ENCODE measurements at regions not wholly inside any gene's neighbourhood (a gene's known extent, or its start where the extent isn't known, plus 50 kb on each side); places are given as distances from the start of the nearest gene placed in this dataset.

- intact Hi-C loops (cut with DNase I): no loop called here
These were observed 605.8 kb upstream of the COX7C start for GRCh38 chr5:86011937-86012336.

DNA sequence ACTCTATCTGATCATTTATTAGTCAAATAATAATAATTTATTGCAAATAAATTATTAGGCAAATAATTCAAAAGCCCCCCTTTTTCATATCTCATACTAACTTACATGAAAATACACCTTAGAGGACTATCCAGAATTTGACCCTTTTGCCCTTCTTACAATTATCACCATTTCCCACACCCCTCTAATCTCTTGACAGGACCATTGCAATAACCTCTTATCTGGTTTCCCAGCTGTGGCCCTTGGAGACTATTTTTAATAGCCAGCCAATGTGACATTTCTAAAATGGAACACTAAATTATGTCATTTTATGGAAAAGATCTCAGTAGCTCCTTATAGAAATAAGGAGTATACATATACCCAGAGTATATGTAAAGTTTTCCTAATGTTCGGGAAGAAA is 588.4 kb upstream of the COX7C start:
- H3K4me3 ChIP-seq: no peak overlapping the region
- TF ChIP-seq, protein P1, sequence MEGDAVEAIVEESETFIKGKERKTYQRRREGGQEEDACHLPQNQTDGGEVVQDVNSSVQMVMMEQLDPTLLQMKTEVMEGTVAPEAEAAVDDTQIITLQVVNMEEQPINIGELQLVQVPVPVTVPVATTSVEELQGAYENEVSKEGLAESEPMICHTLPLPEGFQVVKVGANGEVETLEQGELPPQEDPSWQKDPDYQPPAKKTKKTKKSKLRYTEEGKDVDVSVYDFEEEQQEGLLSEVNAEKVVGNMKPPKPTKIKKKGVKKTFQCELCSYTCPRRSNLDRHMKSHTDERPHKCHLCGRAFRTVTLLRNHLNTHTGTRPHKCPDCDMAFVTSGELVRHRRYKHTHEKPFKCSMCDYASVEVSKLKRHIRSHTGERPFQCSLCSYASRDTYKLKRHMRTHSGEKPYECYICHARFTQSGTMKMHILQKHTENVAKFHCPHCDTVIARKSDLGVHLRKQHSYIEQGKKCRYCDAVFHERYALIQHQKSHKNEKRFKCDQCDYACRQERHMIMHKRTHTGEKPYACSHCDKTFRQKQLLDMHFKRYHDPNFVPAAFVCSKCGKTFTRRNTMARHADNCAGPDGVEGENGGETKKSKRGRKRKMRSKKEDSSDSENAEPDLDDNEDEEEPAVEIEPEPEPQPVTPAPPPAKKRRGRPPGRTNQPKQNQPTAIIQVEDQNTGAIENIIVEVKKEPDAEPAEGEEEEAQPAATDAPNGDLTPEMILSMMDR (IDR thresholded peaks at IDR 0.05): no peak
- no peak for TF ChIP-seq POLR2AphosphoS5 (IDR thresholded peaks at IDR 0.05)
- no peak for TF ChIP-seq EP300 (IDR thresholded peaks at IDR 0.05)
- no peaks in the 10 kb centered on the region for H3K9me3 ChIP-seq
- WGBS, 2 donors: 90 to 93% methylated on average over 1 of the region's 1 CpG
- H3K36me3 ChIP-seq: no peaks in the 10 kb centered on the region
- H3K27me3 ChIP-seq: no peaks in the 10 kb centered on the region
- intact Hi-C loops (cut with DNase I): no loop called here
- H3K27ac ChIP-seq: no peak overlapping the region
- DNase-seq: no peak
- no peaks in the 10 kb centered on the region for H3K4me1 ChIP-seq

More at GRCh38 chr5:86011937-86012336, 605.8 kb upstream of the COX7C start:
- no peak for TF ChIP-seq EP300 (IDR thresholded peaks at IDR 0.05)
- TF ChIP-seq, protein P1 (IDR thresholded peaks at IDR 0.05): no peak
- no peak for TF ChIP-seq POLR2A (IDR thresholded peaks at IDR 0.05)
- no peak for TF ChIP-seq POLR2AphosphoS5 (IDR thresholded peaks at IDR 0.05)
- no peaks in the 10 kb centered on the region for H3K27me3 ChIP-seq
- 94 to 98% methylated on average over 1 of the region's 1 CpG for WGBS, 2 donors
- H3K4me1 ChIP-seq: no peaks in the 10 kb centered on the region
- peaks cover 0 to 3% (median 0%) of the 10 kb centered on the region in 4 donors for H3K9me3 ChIP-seq
- no peak for DNase-seq
- H3K27ac ChIP-seq: no peak overlapping the region
- no peak overlapping the region for H3K4me3 ChIP-seq
- H3K36me3 ChIP-seq: no peaks in the 10 kb centered on the region

DNA sequence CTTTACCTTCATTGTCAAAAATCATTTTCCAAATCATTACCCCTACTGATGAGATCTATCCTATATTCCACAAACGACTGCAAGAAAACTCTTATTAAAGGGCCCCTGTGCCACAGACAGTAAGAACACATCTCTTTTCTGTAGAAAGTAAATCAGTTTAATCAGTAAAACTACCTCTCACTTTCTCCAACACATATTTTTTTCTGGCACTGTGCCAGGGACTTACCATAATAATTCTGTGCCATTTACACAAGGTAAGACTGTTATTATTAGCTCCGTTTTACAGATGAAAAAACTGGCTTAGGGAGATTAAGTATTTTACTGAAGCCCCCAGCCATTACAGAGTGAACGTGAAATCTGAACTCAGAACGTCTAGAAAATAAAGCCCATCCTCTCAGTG is 587.0 kb upstream of the COX7C start:
- DNase-seq: no peak
- WGBS, 2 donors: 58 to 74% methylated on average over 4 of the region's 4 CpGs
- no peak overlapping the region for H3K4me3 ChIP-seq
- H3K27ac ChIP-seq: no peak overlapping the region
- no peaks in the 10 kb centered on the region for H3K36me3 ChIP-seq
- H3K27me3 ChIP-seq: no peaks in the 10 kb centered on the region
- H3K9me3 ChIP-seq: no peaks in the 10 kb centered on the region
- intact Hi-C loops (cut with DNase I): no loop called here
- no peaks in the 10 kb centered on the region for H3K4me1 ChIP-seq
- TF ChIP-seq EP300 (IDR thresholded peaks at IDR 0.05): no peak
- TF ChIP-seq POLR2AphosphoS5 (IDR thresholded peaks at IDR 0.05): no peak

- DNase-seq: no peak
- 46 to 52% methylated on average over 3 of the region's 3 CpGs for WGBS, 2 donors
- Histone ChIP-seq H3K27me3 (no peaks in the 10 kb centered on the region), H3K9me3 (no peaks in the 10 kb centered on the region), H3K4me1 (no peaks in the 10 kb centered on the region), H3K27ac (no peak overlapping the region), H3K36me3 (no peaks in the 10 kb centered on the region), H3K4me3 (no peak overlapping the region)
- TF ChIP-seq POLR2A (IDR thresholded peaks at IDR 0.05): no peak
- TF ChIP-seq EP300 (IDR thresholded peaks at IDR 0.05): no peak
- TF ChIP-seq, protein P1 (IDR thresholded peaks at IDR 0.05): no peak
- TF ChIP-seq POLR2AphosphoS5 (IDR thresholded peaks at IDR 0.05): no peak
- intact Hi-C loops (cut with DNase I): no loop called here
These were observed 579.2 kb upstream of the COX7C start for GRCh38 chr5:86038566-86038965.

GRCh38 chr5:86039351-86039750 is 578.4 kb upstream of the COX7C start:
- no peak overlapping the region for H3K27ac ChIP-seq

More at GRCh38 chr5:86039351-86039750, 578.4 kb upstream of the COX7C start:
- intact Hi-C loops (cut with DNase I): no loop called here
- Histone ChIP-seq H3K27me3 (no peaks in the 10 kb centered on the region), H3K4me3 (no peak overlapping the region), H3K9me3 (no peaks in the 10 kb centered on the region), H3K4me1 (no peaks in the 10 kb centered on the region), H3K36me3 (no peaks in the 10 kb centered on the region)
- WGBS, 2 donors: 84 to 89% methylated on average over 7 of the region's 7 CpGs
- TF ChIP-seq, protein P1 (IDR thresholded peaks at IDR 0.05): no peak
- TF ChIP-seq EP300 (IDR thresholded peaks at IDR 0.05) (no peak), POLR2A (IDR thresholded peaks at IDR 0.05) (no peak), POLR2AphosphoS5 (IDR thresholded peaks at IDR 0.05) (no peak)
- DNase-seq: no peak
